CD4-positive, alpha-beta T cell treated with Interleukin-1 beta for 1 hour (primary cell): ENCODE measurements at regions not wholly inside any gene's neighbourhood (a gene's known extent, or its start where the extent isn't known, plus 50 kb on each side); places are given as distances from the start of the nearest gene placed in this dataset.
"Not testable (repeated sequence)": the region's sequence is repeated elsewhere in the genome, so short reads cannot be mapped to it uniquely, and the experiment has no call there.

Experiments
- DNase-seq, 2 donors: peaks; one replicate each; pipeline ENCODE4 v3.0.0-alpha.2; 2020 to 2022

DNA sequence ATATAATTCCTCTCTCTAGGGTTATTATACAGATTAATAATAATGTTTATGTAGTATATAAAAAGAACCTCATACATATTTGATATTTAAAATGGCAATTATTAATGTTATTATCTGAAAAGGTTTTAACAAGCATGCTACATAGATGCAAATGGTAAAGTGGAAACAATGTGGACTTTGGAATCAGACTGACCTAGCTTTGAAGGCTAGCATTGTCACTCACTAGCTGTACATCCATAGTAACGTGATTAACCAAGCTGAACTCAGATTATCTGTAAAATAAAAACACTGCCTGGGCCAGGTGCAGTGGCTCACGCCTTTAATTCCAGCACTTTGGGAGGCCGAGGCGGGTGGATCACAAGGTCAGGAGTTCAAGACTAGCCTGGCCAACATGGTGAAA is 233.7 kb upstream of the SPRY1 start:
- DNase-seq, result no peak

GRCh38 chr4:123163501-123163900 is 233.1 kb upstream of the SPRY1 start:
- no peak for DNase-seq

- DNase-seq, result no peak
Measured at GRCh38 chr4:123166023-123166422, 230.6 kb upstream of the SPRY1 start.

DNA sequence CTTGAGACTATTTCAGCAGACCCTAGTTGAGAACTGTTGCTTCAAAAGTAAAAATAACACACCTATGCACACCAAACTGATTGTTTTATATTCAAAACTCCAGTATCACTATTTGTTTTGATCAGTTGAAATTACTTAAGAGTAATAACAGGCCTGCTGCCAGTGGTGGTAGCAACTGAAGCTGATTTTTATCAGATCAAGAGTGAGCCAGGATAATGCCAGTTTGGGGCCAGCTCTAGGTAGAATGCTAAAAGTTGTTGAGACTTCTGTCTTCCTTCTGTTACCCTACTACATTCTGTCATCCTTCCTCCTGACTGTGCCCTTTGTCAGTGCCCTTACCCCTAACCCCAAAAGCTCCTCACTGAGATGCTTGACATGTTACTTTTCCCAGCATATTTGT is 228.7 kb upstream of the SPRY1 start:
- DNase-seq, result no peak

GRCh38 chr4:123168812-123169211 is 227.8 kb upstream of the SPRY1 start:
- DNase-seq, result no peak

GRCh38 chr4:123170843-123171242 is 225.8 kb upstream of the SPRY1 start:
- DNase-seq, result no peak

- no peak for DNase-seq
Measured at GRCh38 chr4:123176605-123177004, 220.0 kb upstream of the SPRY1 start.

DNA sequence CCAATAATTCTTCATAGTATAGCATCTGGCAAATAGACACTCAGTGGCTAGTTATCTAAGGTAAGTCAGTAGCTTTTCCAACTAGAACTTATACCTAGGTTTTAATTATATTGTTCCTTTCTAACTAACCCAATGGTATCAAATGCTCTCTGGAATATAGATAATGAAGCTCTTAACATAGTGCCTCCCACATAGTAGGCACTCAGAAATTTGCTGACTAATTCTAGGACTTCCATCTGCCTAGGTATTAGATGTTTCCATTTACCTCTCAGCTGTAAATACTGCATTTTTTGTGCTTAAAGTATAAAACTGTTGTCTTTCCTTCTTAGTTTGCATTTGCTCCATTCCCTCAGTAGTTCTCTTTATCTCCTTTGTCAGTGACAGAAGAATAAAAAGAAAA is 214.3 kb upstream of the SPRY1 start:
- no peak for DNase-seq

- DNase-seq, result no peak
Measured at GRCh38 chr4:123183308-123183707, 213.3 kb upstream of the SPRY1 start.

DNA sequence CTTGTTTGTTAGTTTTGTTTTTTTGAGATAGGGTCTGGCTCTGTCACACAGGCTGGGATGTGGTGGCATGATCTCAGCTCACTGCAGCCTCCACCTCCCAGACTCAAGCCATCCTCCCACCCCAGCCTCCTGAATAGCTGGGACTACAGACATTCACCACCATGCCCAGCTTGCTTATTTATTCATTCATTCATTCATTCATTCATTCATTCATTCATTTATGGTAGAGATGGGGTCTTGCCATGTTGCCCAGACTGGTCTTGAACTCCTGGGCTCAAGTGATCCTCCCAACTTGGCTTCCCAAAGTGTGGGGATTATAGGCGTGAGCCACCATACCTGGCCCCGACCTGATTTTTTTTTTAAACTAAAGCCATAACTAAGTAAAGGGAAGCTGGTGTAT is 212.8 kb upstream of the SPRY1 start:
- DNase-seq, result not testable (repeated sequence)

GRCh38 chr4:123186731-123187130 is 209.9 kb upstream of the SPRY1 start:
- no peak for DNase-seq

DNA sequence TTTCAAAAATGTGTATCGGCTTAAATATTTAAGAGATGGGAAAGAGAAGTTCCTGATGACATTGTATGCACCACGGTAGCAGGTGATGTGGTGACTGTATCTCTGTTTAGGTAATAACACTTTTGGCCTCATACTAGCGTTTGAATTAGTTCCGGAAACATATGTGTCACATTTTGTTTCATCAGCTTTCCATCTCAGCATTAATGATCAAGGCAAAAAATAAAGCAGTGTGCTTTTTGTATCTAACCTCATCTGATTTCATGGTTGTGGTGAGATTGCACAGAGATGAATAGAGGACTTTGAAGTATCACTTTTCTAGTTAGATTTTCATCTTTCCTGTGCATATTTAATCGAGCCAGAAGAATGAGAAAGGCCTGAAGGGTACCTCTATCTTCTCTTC is 206.4 kb upstream of the SPRY1 start:
- no peak for DNase-seq

GRCh38 chr4:123191728-123192127 is 204.9 kb upstream of the SPRY1 start:
- DNase-seq, result no peak

DNA sequence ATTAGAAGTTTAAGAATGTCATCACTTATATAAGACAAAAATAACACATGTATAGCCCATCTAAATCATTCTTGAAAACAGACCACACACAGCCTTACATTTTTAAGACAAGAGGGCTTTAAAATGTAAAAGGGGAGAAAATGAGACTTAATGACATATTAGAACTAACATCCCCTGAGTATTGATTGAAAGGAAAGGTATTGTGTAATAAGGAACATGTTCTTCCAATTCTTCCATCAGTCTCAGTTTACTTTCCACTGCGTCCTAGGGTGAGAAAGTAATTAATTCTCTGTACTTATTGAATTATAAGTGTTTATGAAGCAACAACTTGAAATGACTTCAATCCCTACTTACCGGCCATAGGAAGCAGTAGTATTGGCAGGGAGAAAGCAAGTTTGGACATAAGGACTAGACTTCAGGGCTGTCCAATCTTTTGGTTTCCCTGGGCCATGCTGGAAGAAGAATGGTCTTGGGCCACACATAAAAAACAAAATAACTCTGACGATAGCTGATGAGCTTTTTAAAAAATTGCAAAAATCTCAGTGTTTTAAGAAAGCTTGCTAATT is 202.7 kb upstream of the SPRY1 start:
- no peak for DNase-seq

GRCh38 chr4:123198706-123199105 is 197.9 kb upstream of the SPRY1 start:
- no peak for DNase-seq

DNA sequence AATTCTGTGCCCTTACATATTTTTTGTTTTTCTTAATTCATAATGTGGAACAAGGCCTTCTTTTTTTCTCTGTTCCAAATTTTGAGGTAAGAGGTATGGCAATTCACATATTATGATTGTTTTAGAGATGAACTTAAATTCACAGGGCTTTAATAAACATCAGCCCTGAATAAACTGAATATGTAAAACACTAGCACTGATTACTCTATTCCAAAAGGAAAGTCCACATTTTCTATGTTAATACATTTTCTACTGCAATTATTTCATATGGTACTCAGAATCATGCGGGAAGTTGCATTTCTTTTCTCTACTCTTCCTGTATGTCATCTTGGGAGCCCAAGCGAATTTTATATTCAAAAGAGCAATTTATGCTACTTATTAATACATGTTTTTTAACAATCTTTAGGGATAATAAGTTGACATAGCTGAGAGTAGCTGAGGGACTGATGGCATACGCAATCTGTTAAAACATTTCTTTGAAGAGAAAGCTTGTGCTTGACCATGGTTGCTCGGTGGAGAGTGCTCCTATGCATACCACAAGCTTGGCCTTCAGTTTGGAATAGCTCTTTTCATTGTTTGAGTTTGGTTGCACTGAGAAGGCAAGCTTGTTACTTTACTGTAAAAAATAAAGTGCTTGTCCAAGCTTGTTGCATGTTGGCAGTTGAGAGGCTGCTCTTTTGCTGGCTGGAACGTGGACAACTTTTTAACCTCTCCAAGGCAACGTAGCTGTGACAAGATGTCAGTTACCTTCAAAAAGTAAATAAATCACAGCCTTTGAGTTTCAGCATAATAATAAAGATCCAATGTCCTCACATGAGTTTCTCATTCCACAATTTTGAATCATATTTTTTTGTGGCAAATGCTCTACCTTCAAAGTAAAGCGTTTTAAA is 196.3 kb upstream of the SPRY1 start:
- DNase-seq, result no peak

DNA sequence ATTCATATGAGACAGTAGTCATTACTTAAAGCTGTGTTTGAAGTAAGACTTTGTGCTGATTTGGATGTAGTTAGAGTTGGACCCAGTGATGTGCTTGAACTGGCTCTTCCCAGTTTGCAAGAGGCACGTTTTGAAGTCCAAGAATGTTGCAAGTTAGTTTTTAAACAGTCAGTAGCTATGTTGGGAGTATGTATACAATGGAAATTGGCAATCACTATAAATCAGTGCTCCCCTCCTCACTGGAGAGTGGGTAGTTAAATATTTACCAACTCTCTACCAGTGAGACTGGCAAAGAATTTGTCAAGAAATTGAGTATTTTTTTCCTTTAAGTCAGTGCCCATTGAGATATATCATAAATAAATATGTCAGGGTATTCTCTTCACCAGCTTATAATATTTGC is 191.9 kb upstream of the SPRY1 start:
- no peak for DNase-seq

DNA sequence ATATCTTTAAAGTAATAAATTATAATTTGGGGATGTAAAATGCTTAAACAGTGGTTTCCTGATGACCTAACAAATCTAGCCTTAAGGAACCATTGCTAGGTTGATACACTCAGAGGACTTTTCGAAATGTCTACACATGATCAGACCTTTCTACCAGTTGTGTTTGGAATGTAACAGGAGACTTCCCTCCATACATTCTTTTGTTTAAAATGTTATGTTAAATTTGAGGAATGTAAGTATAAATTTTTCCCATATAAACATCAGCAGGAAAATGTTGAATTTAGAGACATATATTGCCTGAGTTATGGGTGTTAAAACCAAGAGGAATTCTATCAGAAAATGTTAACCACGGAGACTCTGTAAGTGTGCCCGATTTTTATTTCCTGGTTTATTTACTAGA is 190.6 kb upstream of the SPRY1 start:
- no peak for DNase-seq

DNA sequence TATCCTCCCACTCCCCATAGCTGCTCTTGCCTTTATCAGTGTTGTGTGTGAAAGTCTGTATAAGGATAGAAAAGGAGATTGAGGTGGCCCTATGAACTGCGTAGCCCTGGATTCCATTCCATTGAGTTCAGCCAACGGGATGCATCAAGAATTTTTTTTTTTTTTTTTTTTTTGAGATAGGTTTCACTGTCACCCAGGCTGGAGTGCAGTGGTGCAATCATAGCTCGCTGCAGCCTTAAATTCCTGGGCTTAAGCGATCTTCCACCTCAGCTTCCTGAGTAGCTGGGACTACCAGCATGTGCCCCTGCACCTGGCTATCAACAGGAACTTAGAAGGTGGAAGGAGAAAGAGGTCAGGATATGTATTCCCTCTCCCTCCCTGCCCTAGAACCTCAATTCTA is 187.2 kb upstream of the SPRY1 start:
- no peak for DNase-seq

GRCh38 chr4:123215536-123215935 is 181.1 kb upstream of the SPRY1 start:
- DNase-seq, result no peak

- DNase-seq, result no peak
Measured at GRCh38 chr4:123216543-123216942, 180.1 kb upstream of the SPRY1 start.

DNA sequence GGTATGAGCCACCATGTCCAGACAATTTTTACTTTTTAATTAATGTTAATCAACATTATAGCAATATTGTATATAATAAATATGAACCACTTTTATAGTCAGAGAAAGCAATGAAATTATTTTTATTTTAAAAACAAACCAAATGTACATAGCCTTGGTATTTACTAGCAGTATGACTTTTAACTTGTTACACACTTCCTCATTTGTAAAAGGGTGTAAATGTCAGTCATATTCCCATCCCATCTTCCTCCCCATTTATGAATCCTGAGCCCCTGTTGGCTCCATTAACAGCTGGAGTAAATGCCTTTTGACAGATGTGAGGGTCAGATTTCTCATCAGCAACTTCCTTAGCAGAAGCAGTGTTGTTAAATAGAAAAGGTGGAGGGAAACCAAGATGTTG is 179.6 kb upstream of the SPRY1 start:
- DNase-seq, result no peak

- DNase-seq, result no peak
Measured at GRCh38 chr4:123217664-123218063, 178.9 kb upstream of the SPRY1 start.

DNA sequence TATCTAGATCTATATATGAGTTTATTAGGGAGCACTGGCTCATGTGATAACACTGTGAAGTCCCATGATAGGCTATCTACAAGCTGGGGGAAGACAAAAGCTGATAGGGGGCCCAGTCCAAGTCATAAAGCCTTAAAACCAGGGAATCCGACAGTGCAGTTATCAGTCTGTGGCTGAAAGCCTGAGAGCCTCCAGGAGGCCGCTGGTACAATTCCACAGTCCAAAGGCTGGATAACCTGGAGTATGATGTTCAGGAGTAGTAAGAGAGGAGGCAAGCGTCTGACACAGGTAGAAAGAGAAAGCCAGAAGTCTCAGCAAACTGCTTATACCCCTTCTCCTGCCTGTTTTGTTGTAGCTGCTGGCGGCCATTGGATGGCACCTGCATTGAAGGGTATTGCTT is 177.6 kb upstream of the SPRY1 start:
- no peak for DNase-seq

- DNase-seq, result no peak
Measured at GRCh38 chr4:123229286-123229685, 167.3 kb upstream of the SPRY1 start.
